ENCODE measurements at regions not wholly inside any gene's neighbourhood (a gene's known extent, or its start where the extent isn't known, plus 50 kb on each side); places are given as distances from the start of the nearest gene placed in this dataset.
"Not testable (repeated sequence)": the region's sequence is repeated elsewhere in the genome, so short reads cannot be mapped to it uniquely, and the experiment has no call there.

- TF ChIP-seq CTCF (IDR thresholded peaks at IDR 0.05; ENCODE audit: insufficient read depth, low read depth, low read length) = no peak
- DNase-seq (ENCODE audit: low read depth) = no peak
- H3K4me3 ChIP-seq (ENCODE audit: low read depth, low read length) = no peak overlapping the region
These were observed 359.0 kb upstream of the RORB start for GRCh38 chr9:74138182-74138581.

- no peak overlapping the region for H3K4me3 ChIP-seq (ENCODE audit: low read depth, low read length)
- TF ChIP-seq CTCF (IDR thresholded peaks at IDR 0.05; ENCODE audit: insufficient read depth, low read depth, low read length) = no peak
- DNase-seq (ENCODE audit: low read depth) = no peak
These were observed 357.0 kb upstream of the RORB start for GRCh38 chr9:74140141-74140540.

GRCh38 chr9:74147906-74148305 is 349.2 kb upstream of the RORB start:
- DNase-seq (ENCODE audit: low read depth) = no peak
- TF ChIP-seq CTCF (IDR thresholded peaks at IDR 0.05; ENCODE audit: insufficient read depth, low read depth, low read length) = no peak
- no peak overlapping the region for H3K4me3 ChIP-seq (ENCODE audit: low read depth, low read length)

- DNase-seq (ENCODE audit: low read depth) = no peak
- H3K4me3 ChIP-seq (ENCODE audit: low read depth, low read length) = no peak overlapping the region
- no peak for TF ChIP-seq CTCF (IDR thresholded peaks at IDR 0.05; ENCODE audit: insufficient read depth, low read depth, low read length)
These were observed 324.3 kb upstream of the RORB start for GRCh38 chr9:74172874-74173273.

GRCh38 chr9:74173284-74173683 is 323.9 kb upstream of the RORB start:
- DNase-seq (ENCODE audit: low read depth) = no peak
- no peak overlapping the region for H3K4me3 ChIP-seq (ENCODE audit: low read depth, low read length)
- TF ChIP-seq CTCF (IDR thresholded peaks at IDR 0.05; ENCODE audit: insufficient read depth, low read depth, low read length) = no peak

GRCh38 chr9:74197771-74198170 is 299.4 kb upstream of the RORB start:
- not testable (repeated sequence) for H3K4me3 ChIP-seq (ENCODE audit: low read depth, low read length); DNase-seq (ENCODE audit: low read depth)

GRCh38 chr9:74205056-74205455 is 292.1 kb upstream of the RORB start:
- TF ChIP-seq CTCF (IDR thresholded peaks at IDR 0.05; ENCODE audit: insufficient read depth, low read depth, low read length) = no peak
- no peak overlapping the region for H3K4me3 ChIP-seq (ENCODE audit: low read depth, low read length)
- DNase-seq (ENCODE audit: low read depth) = no peak

All from fibroblast of villous mesenchyme (primary cell).